ENCODE measurements at regions not wholly inside any gene's neighbourhood (a gene's known extent, or its start where the extent isn't known, plus 50 kb on each side); places are given as distances from the start of the nearest gene placed in this dataset.

DNA sequence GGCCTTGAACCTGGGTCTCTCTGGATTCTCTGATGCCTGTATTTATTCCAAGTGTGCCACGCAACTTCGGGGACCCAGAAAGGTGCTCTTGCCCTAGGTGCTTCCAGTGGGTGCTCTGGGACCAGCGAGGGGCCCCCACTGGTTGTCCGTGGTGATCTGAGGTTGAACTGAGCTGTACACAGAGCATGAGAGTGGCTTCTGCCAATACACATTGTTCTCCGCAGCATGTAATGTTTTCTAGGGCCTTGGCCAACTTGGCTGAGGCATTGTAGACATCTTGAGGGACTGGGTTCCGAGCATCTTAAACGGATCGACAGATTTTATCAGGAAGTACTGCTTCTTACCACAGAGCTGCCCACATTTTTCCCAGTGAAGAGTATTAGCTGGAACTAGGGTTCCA is 117.9 kb downstream of the MTX3 start:
- CTCF ChIA-PET (ENCODE audit: low intra/inter-chr PET ratio, low total read pairs) = no interaction called here
- intact Hi-C loops (cut with micrococcal nuclease; ENCODE audit: unreplicated experiment) = no loop called here
- 25% methylated on average over 5 of the region's 8 CpGs for WGBS (ENCODE audit: low lambda C conversion rate)
- Histone ChIP-seq H3K36me3 (replicated peaks in 1 of 2; ENCODE audit: control insufficient read depth in 1 of 2, insufficient read depth in 2 of 2, low read length in 2 of 2) (no peaks in the 10 kb centered on the region), H3K27ac (ENCODE audit: extremely low read length, insufficient read depth, low read length) (no peak overlapping the region), H3K4me1 (ENCODE audit: insufficient read depth, low read length) (no peaks in the 10 kb centered on the region), H3K27me3 (ENCODE audit: control insufficient read depth in 1 of 2, insufficient read depth in 2 of 2, low read length in 2 of 2) (peaks cover 0 to 27% of the 10 kb centered on the region in 2 experiments; a peak in 3 of 5 replicates), H2AFZ (ENCODE audit: low read length) (no peak overlapping the region), H3K4me2 (ENCODE audit: low read depth, low read length) (no peak overlapping the region), H3K9ac (ENCODE audit: insufficient read depth, low read depth, low read length) (no peak overlapping the region), H3K4me3 (replicated peaks in 1 of 3; ENCODE audit: insufficient read depth in 1 of 3, low read depth in 2 of 3, low read length in 3 of 3) (no peak overlapping the region), H3K9me3 (ENCODE audit: low read length) (no peaks in the 10 kb centered on the region), H3K79me2 (ENCODE audit: insufficient read depth, low read length) (no peaks in the 10 kb centered on the region), H4K20me1 (ENCODE audit: insufficient read depth, low read length) (no peaks in the 10 kb centered on the region)
- BruUV-seq (replicated peaks) = no TSS peak
- in situ Hi-C loops (cut with HindIII; ENCODE audit: extremely low pct_ligation_motif_present, low pct_unique_long_range_greater_than_20kb) = no loop called here
- POLR2A ChIA-PET = no interaction called here
- TF ChIP-seq, protein P1, sequence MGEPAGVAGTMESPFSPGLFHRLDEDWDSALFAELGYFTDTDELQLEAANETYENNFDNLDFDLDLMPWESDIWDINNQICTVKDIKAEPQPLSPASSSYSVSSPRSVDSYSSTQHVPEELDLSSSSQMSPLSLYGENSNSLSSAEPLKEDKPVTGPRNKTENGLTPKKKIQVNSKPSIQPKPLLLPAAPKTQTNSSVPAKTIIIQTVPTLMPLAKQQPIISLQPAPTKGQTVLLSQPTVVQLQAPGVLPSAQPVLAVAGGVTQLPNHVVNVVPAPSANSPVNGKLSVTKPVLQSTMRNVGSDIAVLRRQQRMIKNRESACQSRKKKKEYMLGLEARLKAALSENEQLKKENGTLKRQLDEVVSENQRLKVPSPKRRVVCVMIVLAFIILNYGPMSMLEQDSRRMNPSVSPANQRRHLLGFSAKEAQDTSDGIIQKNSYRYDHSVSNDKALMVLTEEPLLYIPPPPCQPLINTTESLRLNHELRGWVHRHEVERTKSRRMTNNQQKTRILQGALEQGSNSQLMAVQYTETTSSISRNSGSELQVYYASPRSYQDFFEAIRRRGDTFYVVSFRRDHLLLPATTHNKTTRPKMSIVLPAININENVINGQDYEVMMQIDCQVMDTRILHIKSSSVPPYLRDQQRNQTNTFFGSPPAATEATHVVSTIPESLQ (CRISPR knock-in tag; conservative IDR thresholded peaks at IDR 0.05) = no peak
- TF ChIP-seq ZNF451 (CRISPR knock-in tag; IDR thresholded peaks at IDR 0.05) = no peak
- no peak for TF ChIP-seq MATR3 (CRISPR knock-in tag; IDR thresholded peaks at IDR 0.05)
- TF ChIP-seq, protein P2, sequence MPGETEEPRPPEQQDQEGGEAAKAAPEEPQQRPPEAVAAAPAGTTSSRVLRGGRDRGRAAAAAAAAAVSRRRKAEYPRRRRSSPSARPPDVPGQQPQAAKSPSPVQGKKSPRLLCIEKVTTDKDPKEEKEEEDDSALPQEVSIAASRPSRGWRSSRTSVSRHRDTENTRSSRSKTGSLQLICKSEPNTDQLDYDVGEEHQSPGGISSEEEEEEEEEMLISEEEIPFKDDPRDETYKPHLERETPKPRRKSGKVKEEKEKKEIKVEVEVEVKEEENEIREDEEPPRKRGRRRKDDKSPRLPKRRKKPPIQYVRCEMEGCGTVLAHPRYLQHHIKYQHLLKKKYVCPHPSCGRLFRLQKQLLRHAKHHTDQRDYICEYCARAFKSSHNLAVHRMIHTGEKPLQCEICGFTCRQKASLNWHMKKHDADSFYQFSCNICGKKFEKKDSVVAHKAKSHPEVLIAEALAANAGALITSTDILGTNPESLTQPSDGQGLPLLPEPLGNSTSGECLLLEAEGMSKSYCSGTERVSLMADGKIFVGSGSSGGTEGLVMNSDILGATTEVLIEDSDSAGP (CRISPR knock-in tag; IDR thresholded peaks at IDR 0.05; ENCODE audit: borderline replicate concordance) = no peak
- TF ChIP-seq TAF15 (IDR thresholded peaks at IDR 0.05; ENCODE audit: low read depth, low read length, poor library complexity, severe bottlenecking) = no peak
- TF ChIP-seq MBNL3 (CRISPR knock-in tag; conservative IDR thresholded peaks at IDR 0.05) = no peak
- no peak for TF ChIP-seq ZNF768 (CRISPR knock-in tag; IDR thresholded peaks at IDR 0.05)
- TF ChIP-seq, protein P3, sequence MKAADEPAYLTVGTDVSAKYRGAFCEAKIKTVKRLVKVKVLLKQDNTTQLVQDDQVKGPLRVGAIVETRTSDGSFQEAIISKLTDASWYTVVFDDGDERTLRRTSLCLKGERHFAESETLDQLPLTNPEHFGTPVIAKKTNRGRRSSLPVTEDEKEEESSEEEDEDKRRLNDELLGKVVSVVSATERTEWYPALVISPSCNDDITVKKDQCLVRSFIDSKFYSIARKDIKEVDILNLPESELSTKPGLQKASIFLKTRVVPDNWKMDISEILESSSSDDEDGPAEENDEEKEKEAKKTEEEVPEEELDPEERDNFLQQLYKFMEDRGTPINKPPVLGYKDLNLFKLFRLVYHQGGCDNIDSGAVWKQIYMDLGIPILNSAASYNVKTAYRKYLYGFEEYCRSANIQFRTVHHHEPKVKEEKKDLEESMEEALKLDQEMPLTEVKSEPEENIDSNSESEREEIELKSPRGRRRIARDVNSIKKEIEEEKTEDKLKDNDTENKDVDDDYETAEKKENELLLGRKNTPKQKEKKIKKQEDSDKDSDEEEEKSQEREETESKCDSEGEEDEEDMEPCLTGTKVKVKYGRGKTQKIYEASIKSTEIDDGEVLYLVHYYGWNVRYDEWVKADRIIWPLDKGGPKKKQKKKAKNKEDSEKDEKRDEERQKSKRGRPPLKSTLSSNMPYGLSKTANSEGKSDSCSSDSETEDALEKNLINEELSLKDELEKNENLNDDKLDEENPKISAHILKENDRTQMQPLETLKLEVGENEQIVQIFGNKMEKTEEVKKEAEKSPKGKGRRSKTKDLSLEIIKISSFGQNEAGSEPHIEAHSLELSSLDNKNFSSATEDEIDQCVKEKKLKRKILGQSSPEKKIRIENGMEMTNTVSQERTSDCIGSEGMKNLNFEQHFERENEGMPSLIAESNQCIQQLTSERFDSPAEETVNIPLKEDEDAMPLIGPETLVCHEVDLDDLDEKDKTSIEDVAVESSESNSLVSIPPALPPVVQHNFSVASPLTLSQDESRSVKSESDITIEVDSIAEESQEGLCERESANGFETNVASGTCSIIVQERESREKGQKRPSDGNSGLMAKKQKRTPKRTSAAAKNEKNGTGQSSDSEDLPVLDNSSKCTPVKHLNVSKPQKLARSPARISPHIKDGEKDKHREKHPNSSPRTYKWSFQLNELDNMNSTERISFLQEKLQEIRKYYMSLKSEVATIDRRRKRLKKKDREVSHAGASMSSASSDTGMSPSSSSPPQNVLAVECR (CRISPR knock-in tag; IDR thresholded peaks at IDR 0.05; ENCODE audit: borderline replicate concordance) = no peak
- no peak for TF ChIP-seq CAMTA2 (CRISPR knock-in tag; IDR thresholded peaks at IDR 0.05; ENCODE audit: borderline replicate concordance)
- DNase-seq (ENCODE audit: low spot score) (no peak), FAIRE-seq (no peak), ATAC-seq (no peak)
